ENCODE measurements at regions not wholly inside any gene's neighbourhood (a gene's known extent, or its start where the extent isn't known, plus 50 kb on each side); places are given as distances from the start of the nearest gene placed in this dataset.

DNA sequence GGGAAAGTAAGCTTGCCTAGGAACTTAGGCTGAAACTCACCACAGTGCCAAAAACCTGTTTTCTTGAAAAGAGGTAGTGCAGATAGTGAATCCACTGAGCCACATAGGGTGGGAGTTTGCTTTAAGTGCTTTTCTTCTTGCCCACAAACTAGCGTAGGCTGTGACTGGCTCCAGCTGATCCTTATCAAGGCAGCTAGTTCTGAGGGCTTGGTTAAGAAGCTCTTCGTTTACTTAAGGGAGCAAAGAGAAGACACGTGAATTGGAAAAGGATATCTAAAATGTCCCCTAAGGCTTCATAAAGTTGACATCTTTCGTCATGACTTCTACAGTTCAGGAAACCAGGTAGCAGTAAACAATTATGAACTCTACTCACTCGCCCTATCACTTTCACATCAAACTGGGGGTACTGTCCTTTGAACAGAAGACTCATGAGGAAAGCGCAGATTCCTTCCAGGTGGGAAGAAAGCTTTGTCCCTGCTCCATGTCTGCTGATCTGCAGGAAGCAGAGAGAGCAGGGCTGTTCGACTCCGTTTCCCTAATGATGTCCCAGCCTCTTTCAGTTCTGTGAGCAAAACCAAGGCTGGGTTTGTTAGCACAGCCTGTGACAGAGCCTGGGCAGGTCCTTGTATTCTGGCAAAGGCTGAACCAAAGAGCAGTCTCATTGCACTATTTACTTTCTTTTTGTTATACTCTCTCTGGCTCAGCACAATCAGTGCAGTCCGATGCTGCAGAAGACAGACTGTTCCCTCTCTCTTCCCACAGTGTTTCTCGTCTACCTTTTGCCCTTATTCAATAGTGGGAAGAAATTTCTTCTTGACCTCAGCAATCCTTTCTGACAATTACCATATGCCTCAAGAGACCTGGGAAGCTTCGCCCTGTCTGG, 93.5 kb upstream of the ETV6 start:
- Mint-ChIP-seq H3K9me3 (ENCODE audit: unreplicated experiment) (no peaks in the 10 kb centered on the region), H3K4me3 (ENCODE audit: unreplicated experiment) (no peak overlapping the region), H3K36me3 (ENCODE audit: insufficient read depth, unreplicated experiment) (no peaks in the 10 kb centered on the region), H3K4me1 (ENCODE audit: insufficient read depth, unreplicated experiment) (peaks cover 16% of the 10 kb centered on the region), H3K27ac (ENCODE audit: low read depth, unreplicated experiment) (no peak overlapping the region), H3K27me3 (ENCODE audit: insufficient read depth, unreplicated experiment) (peaks cover 53% of the 10 kb centered on the region)
- ChIA-PET POLR2A (interaction anchor here (0.6 to 1.0 kb wide), 3 partner anchors 22 to 140 kb away, joined by 3 read pairs; no protein-coding TSS in a partner anchor), CTCF (interaction anchor here (0.7 to 2.6 kb wide), 4 partner anchors 15 to 783 kb away, joined by 3 to 29 read pairs (median 14); no protein-coding TSS in a partner anchor)
- BruUV-seq (replicated peaks): no TSS peak
- DNase-seq (ENCODE audit: unreplicated experiment): no peak
- TF ChIP-seq, protein P1, sequence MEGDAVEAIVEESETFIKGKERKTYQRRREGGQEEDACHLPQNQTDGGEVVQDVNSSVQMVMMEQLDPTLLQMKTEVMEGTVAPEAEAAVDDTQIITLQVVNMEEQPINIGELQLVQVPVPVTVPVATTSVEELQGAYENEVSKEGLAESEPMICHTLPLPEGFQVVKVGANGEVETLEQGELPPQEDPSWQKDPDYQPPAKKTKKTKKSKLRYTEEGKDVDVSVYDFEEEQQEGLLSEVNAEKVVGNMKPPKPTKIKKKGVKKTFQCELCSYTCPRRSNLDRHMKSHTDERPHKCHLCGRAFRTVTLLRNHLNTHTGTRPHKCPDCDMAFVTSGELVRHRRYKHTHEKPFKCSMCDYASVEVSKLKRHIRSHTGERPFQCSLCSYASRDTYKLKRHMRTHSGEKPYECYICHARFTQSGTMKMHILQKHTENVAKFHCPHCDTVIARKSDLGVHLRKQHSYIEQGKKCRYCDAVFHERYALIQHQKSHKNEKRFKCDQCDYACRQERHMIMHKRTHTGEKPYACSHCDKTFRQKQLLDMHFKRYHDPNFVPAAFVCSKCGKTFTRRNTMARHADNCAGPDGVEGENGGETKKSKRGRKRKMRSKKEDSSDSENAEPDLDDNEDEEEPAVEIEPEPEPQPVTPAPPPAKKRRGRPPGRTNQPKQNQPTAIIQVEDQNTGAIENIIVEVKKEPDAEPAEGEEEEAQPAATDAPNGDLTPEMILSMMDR (IDR thresholded peaks at IDR 0.05; ENCODE audit: unreplicated experiment): no peak
- intact Hi-C loops (cut with micrococcal nuclease): loop anchor here (2.0 to 10.0 kb wide), 2 partner anchors 95 to 769 kb away; no protein-coding TSS in a partner anchor

DNA sequence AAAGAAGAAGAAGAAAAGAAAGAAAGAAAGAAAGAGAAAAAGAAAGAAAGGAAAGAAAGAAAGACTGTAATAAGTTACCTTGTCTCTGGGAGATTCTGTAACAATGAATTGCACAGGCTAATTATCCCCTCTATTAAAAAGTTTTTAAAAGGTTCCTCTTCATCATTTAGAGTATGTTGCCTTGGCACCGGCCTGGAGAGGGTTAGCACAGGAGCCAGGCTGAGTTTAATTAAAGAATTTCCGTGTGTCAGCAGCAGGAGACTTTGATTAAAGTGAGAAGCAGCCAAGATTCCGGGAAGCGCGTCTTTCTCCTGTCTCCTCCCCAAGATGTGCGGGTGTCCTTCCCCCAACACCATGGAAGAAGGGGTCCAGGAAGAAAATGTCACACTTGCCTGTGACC, 92.8 kb upstream of the ETV6 start:
- no TSS peak for BruUV-seq (replicated peaks)
- Mint-ChIP-seq H3K4me3 (ENCODE audit: unreplicated experiment) (no peak overlapping the region), H3K9me3 (ENCODE audit: unreplicated experiment) (no peaks in the 10 kb centered on the region), H3K36me3 (ENCODE audit: insufficient read depth, unreplicated experiment) (no peaks in the 10 kb centered on the region), H3K27me3 (ENCODE audit: insufficient read depth, unreplicated experiment) (peaks cover 51% of the 10 kb centered on the region), H3K4me1 (ENCODE audit: insufficient read depth, unreplicated experiment) (peaks cover 16% of the 10 kb centered on the region), H3K27ac (ENCODE audit: low read depth, unreplicated experiment) (no peak overlapping the region)
- no peak for DNase-seq (ENCODE audit: unreplicated experiment)
- POLR2A ChIA-PET: no interaction called here
- TF ChIP-seq, protein P1 (IDR thresholded peaks at IDR 0.05; ENCODE audit: unreplicated experiment): no peak
- CTCF ChIA-PET: interaction anchor here (0.6 to 2.6 kb wide), 5 partner anchors 23 to 476 kb away, joined by 3 to 29 read pairs (median 7); partner anchors contain the start of gene ETV6
- intact Hi-C loops (cut with micrococcal nuclease): loop anchor here (10.0 kb wide), 1 partner anchor 768 kb away; no protein-coding TSS in a partner anchor

DNA sequence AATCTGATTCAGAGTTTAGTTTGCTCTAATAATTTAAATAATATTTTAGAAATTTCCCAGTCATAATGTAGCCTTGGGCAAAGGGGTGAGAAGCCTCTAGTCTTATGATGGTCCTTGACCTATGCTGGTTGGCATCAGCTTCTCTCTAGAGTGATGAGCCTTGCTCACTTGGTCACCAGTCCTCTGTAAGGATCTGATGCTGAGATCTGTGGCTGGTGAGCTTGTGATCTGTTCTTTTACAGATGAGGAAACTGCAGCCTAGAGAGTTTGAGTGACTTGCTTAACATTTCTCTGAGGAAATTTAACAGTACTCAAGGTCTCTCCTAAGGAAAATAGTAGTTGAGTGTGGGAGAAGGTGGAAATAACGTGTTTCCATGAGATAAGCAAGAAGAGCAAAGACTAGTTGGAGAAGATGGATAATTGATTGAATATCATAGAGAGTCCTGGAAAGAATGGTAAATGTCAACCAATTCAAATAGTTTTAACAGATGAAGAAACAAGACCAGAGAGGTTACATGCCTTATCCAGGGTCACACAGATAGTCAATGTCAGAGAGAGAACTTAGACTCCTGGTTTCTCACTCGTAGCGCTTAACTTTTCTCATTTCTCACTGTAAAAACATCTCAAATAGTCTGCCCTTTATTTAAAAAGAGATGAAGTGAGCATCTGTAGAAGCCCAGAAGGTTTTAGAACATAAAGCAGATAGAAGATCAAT, 89.7 kb upstream of the ETV6 start:
- DNase-seq (ENCODE audit: unreplicated experiment): no peak
- no peak overlapping the region for H3K4me3 Mint-ChIP-seq (ENCODE audit: unreplicated experiment)
- intact Hi-C loops (cut with micrococcal nuclease): loop anchor here (10.0 kb wide), 1 partner anchor 765 kb away; no protein-coding TSS in a partner anchor
- peaks cover 9% of the 10 kb centered on the region for H3K4me1 Mint-ChIP-seq (ENCODE audit: insufficient read depth, unreplicated experiment)
- peaks cover 26% of the 10 kb centered on the region for H3K27me3 Mint-ChIP-seq (ENCODE audit: insufficient read depth, unreplicated experiment)
- POLR2A ChIA-PET: no interaction called here
- BruUV-seq (replicated peaks): no TSS peak
- H3K36me3 Mint-ChIP-seq (ENCODE audit: insufficient read depth, unreplicated experiment): no peaks in the 10 kb centered on the region
- TF ChIP-seq, protein P1 (IDR thresholded peaks at IDR 0.05; ENCODE audit: unreplicated experiment): no peak
- CTCF ChIA-PET: no interaction called here
- no peaks in the 10 kb centered on the region for H3K9me3 Mint-ChIP-seq (ENCODE audit: unreplicated experiment)
- no peak overlapping the region for H3K27ac Mint-ChIP-seq (ENCODE audit: low read depth, unreplicated experiment)

DNA sequence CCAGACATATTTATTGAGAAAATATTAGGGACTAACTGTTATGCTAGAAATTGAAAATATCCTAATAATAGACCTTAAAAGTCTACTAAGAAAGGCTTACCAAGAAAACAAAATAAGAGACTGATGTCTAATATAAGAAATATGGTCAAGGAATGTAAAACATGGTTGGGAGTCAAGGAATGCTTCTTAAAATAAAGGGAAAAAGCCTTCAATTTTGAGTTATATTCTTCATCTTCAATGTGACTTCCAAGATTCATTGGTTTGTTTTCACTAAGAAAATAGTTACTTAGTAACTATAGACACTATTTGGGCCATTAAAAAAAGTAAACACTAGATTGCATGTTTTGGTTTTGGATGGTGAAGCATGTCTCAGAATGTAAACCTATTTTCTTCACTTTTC, 88.1 kb upstream of the ETV6 start:
- Mint-ChIP-seq H3K4me1 (ENCODE audit: insufficient read depth, unreplicated experiment) (peaks cover 5% of the 10 kb centered on the region), H3K27ac (ENCODE audit: low read depth, unreplicated experiment) (no peak overlapping the region), H3K9me3 (ENCODE audit: unreplicated experiment) (no peaks in the 10 kb centered on the region), H3K36me3 (ENCODE audit: insufficient read depth, unreplicated experiment) (no peaks in the 10 kb centered on the region), H3K4me3 (ENCODE audit: unreplicated experiment) (no peak overlapping the region), H3K27me3 (ENCODE audit: insufficient read depth, unreplicated experiment) (peaks cover 26% of the 10 kb centered on the region)
- CTCF ChIA-PET: interaction anchor here (1.1 kb wide), 1 partner anchor 471 kb away, joined by 5 read pairs; no protein-coding TSS in a partner anchor
- TF ChIP-seq, protein P1 (IDR thresholded peaks at IDR 0.05; ENCODE audit: unreplicated experiment): no peak
- POLR2A ChIA-PET: no interaction called here
- intact Hi-C loops (cut with micrococcal nuclease): no loop called here
- BruUV-seq (replicated peaks): no TSS peak
- no peak for DNase-seq (ENCODE audit: unreplicated experiment)
